ENCODE measurements at regions not wholly inside any gene's neighbourhood (a gene's known extent, or its start where the extent isn't known, plus 50 kb on each side); places are given as distances from the start of the nearest gene placed in this dataset.

- TF ChIP-seq ZFP30 (CRISPR knock-in tag; IDR thresholded peaks at IDR 0.05) (no peak), TCF4 (CRISPR knock-in tag; IDR thresholded peaks at IDR 0.05; ENCODE audit: borderline replicate concordance) (no peak), CSDC2 (CRISPR knock-in tag; IDR thresholded peaks at IDR 0.05) (no peak), ZFP3 (CRISPR knock-in tag; IDR thresholded peaks at IDR 0.05) (no peak), CREB5 (CRISPR knock-in tag; IDR thresholded peaks at IDR 0.05; ENCODE audit: low read depth) (no peak), PATZ1 (CRISPR knock-in tag; IDR thresholded peaks at IDR 0.05; ENCODE audit: borderline replicate concordance) (no peak), ESRRG (CRISPR knock-in tag; IDR thresholded peaks at IDR 0.05) (no peak)
- TF ChIP-seq, protein P1, sequence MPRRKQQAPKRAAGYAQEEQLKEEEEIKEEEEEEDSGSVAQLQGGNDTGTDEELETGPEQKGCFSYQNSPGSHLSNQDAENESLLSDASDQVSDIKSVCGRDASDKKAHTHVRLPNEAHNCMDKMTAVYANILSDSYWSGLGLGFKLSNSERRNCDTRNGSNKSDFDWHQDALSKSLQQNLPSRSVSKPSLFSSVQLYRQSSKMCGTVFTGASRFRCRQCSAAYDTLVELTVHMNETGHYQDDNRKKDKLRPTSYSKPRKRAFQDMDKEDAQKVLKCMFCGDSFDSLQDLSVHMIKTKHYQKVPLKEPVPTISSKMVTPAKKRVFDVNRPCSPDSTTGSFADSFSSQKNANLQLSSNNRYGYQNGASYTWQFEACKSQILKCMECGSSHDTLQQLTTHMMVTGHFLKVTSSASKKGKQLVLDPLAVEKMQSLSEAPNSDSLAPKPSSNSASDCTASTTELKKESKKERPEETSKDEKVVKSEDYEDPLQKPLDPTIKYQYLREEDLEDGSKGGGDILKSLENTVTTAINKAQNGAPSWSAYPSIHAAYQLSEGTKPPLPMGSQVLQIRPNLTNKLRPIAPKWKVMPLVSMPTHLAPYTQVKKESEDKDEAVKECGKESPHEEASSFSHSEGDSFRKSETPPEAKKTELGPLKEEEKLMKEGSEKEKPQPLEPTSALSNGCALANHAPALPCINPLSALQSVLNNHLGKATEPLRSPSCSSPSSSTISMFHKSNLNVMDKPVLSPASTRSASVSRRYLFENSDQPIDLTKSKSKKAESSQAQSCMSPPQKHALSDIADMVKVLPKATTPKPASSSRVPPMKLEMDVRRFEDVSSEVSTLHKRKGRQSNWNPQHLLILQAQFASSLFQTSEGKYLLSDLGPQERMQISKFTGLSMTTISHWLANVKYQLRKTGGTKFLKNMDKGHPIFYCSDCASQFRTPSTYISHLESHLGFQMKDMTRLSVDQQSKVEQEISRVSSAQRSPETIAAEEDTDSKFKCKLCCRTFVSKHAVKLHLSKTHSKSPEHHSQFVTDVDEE (CRISPR knock-in tag; IDR thresholded peaks at IDR 0.05) = no peak
These were observed 98.2 kb upstream of the CHD2 start for GRCh38 chr15:92801774-92802464.

All from SK-N-SH treated with all-trans-retinoic acid at 6 μM for 48 hours (cell line).